GM21576 (cell line): ENCODE measurements at regions not wholly inside any gene's neighbourhood (a gene's known extent, or its start where the extent isn't known, plus 50 kb on each side); places are given as distances from the start of the nearest gene placed in this dataset.

ENCODE experiments used
- ATAC-seq: cut with Tn5 transposase; IDR thresholded peaks from one replicate; pipeline ENCODE4 v1.9.1; 2021; ENCODE audit warnings: mild to moderate bottlenecking, moderate library complexity; ENCODE audit not compliant: unreplicated experiment

DNA sequence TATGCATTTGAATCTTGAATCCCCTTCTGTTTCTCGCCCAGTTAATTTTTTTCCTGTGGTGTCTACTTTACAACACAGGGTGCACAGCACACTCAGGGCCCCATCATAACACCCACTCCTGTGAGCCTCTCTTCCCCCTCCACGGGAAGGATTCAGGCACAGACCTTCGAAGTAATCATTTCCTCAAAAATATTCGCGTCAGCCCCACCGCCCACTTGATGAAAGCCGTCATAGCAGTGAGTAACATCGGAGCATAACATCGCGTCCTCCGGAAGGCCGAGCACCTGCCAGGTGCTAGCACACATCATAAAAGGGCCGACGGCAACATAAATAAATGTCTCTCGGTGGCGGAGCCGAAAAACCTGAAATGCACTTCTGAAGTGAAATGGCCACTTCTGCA lies 201.7 kb upstream of the ADARB2 start:
- no peak for ATAC-seq

GRCh38 chr10:1938317-1938716 lies 201.0 kb upstream of the ADARB2 start:
- no peak for ATAC-seq

DNA sequence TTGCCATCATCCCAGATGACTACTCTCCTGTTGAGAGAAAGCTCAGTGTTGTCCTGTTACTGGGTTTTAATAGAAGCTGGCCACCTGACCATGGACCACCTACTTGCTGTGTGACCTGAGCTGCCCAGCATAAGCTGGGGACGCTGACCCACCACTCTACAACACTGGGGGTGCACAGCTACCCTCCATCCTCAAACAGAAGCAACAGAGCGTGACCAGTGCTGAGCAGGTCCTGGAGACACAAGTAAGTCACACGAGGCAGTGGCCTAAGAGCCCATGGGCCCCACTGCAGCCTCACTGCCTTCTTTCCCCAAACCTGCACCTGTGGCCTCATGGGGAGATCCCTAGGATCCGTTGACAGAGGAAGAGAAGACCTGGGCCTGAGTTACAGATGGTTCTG lies 198.6 kb upstream of the ADARB2 start:
- no peak for ATAC-seq

DNA sequence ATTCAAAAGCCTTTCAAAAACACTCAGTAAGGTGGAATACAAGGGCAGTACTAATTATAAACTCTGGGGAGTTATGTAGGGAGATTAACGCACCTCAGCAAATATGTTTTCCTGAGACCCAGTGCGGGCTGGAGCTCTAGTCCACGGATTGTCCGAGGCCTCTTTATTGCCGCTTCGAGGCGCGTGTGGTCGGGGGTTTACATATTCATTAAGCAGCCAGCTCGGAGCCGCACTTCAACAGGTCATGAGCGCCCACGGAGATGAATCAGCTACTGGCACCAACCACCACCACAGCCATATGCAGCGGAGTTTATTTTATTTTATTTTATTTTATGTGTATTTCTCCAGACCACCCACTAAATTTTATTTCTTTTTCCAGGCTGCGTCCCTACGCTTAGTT lies 195.9 kb upstream of the ADARB2 start:
- no peak for ATAC-seq

GRCh38 chr10:1932692-1933094 lies 195.4 kb upstream of the ADARB2 start:
- no peak for ATAC-seq

- no peak for ATAC-seq
These were observed 191.3 kb upstream of the ADARB2 start for GRCh38 chr10:1928606-1929005.

DNA sequence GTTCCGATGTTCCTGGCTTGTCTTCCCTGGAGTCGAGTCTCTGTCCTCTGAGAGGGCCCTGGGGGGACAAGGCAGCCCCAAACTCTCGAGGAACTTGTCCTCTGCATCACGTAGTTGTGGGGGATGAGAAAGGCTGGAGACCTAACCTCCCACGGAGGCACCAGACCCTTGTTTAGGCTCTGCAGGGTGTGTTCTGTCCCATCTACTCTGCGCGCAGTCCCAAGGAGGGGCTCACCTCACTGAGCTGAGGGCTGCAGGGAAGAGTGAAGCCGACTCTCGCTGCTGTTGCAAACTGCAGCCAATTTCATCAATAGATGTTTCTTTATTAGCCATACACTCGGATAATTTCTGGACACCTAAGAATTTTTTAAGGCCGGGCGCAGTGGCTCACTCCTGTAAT lies 186.7 kb upstream of the ADARB2 start:
- ATAC-seq, result no peak

GRCh38 chr10:1923586-1923985 lies 186.3 kb upstream of the ADARB2 start:
- no peak for ATAC-seq

DNA sequence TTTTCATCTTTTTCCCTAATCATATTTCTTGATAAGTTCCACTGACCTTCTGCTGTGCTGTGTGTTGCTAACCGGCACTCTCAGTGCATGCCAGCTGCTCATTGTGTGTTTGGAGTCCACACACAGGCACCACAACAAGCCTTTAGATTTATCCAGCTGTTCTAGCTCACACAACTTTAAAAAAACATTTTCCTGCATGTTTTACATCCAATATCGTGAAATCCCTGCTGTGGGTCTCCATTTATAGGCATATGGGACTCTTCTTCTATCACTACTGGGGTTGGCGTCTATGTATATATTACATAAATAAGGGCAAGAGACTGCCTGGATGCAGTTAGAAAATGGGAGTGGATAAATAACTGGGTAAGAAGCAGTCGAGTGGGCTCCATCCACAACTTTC lies 183.6 kb upstream of the ADARB2 start:
- no peak for ATAC-seq

DNA sequence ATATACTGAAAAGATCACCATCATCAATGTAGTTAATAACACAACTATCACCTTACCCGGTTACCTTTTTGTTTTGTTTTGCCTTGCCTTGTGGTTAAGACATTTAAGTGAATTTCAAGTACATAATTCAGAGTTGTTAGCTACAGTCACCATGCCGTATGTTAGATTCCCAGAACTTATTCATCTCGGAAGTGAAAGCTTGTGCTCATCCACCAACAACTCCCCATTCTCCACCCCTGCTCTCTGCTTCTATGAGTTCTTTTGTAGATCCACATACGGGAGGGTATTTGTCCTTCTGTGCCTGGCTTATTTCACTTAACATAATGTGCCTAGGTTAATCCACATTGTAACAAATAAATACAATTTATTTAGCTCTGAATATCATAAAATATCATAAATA lies 182.8 kb upstream of the ADARB2 start:
- no peak for ATAC-seq

DNA sequence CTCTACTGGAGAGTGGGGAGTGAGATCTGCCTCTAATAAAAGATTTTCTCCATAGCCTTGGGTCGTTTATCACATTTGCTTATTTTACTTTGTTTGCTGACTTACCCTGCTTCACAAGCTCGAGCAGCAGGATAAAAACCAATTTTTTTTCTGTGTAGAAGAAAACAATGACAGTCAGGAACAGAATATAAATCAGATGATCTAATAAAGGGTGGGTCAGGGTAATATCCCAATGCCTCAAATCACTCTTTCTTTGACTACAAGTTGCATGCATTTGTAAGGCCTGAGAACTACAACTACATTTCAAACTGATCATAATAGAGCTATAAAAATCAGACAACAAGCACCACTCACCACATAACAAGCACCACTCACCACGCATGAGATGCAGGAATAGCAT lies 174.4 kb upstream of the ADARB2 start:
- ATAC-seq, result no peak

DNA sequence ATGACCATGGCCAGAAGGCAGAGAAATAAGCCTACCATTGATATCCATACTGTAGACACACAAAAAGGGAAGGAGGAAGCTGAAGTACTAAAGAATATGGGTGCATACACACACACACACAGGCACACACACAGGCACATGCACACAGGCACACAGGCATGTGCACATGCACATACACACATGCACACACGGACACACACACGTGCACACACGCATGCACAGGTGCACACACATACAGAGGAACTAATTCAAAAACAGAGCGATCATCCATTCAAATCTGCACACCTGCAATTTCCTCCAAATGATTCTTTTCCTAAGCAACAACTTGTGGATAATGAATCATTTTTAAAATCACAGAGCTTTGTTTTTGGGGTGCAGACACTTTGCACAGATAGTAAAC lies 166.7 kb upstream of the ADARB2 start:
- no peak for ATAC-seq

GRCh38 chr10:1896153-1896552 lies 158.8 kb upstream of the ADARB2 start:
- no peak for ATAC-seq

GRCh38 chr10:1895691-1896090 lies 158.4 kb upstream of the ADARB2 start:
- ATAC-seq, result no peak

DNA sequence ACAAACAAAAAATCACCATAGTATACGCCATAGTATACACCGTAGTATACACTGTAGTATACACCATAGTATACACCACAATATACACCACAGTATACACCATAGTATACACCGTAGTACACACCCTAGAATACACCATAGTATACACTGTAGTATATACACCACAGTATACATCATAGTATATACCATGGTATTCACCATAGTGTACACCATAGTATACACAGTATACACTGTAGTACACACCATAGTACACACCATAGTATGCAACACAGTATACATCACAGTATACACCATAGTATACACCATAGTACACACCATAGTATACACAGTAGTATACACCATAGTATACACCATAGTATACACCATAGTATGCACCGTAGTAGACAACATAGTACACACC lies 157.6 kb upstream of the ADARB2 start:
- ATAC-seq, result no peak

GRCh38 chr10:1893941-1894340 lies 156.6 kb upstream of the ADARB2 start:
- no peak for ATAC-seq

GRCh38 chr10:1886039-1886438 lies 148.7 kb upstream of the ADARB2 start:
- no peak for ATAC-seq

DNA sequence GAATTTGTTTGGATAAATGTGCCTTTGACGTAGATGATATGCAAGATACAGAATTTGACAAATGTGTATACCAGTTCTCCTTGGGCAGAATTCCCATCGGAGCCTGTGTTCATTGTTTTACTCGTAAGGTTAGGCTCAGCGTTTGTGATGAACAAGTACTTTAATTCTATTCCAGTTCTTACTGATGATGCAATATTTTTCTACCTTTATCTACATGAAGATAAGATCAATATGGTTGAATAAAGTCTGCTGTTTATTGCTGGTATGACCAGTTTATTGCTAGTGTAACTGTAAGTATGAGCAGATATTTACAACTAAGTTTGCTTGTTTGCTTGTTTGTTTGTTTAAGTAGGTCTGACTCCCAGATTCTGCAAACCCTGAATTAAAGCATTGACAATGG lies 145.4 kb upstream of the ADARB2 start:
- no peak for ATAC-seq

- no peak for ATAC-seq
These were observed 144.9 kb upstream of the ADARB2 start for GRCh38 chr10:1882180-1882579.

DNA sequence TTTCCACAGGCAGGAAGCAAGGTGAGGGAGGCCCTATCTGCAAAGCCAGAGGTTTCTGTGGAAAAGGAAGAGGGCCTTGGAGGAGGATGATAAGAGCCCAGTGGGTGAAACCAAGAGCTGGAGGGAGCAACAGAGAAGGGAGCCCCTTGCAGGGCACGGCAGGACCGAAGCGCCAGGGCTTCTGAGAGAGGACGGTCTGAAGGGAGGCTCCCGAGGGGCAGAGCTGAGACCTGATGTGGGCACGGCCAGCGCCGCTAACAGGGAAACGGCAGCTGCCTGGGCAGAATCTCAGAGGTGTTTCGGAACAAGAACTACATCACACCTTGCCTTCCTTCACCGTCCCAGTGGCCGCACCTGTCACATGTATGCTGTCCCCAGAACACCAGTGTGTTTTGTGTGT lies 144.3 kb upstream of the ADARB2 start:
- ATAC-seq, result no peak

GRCh38 chr10:1874533-1874932 lies 137.2 kb upstream of the ADARB2 start:
- no peak for ATAC-seq

DNA sequence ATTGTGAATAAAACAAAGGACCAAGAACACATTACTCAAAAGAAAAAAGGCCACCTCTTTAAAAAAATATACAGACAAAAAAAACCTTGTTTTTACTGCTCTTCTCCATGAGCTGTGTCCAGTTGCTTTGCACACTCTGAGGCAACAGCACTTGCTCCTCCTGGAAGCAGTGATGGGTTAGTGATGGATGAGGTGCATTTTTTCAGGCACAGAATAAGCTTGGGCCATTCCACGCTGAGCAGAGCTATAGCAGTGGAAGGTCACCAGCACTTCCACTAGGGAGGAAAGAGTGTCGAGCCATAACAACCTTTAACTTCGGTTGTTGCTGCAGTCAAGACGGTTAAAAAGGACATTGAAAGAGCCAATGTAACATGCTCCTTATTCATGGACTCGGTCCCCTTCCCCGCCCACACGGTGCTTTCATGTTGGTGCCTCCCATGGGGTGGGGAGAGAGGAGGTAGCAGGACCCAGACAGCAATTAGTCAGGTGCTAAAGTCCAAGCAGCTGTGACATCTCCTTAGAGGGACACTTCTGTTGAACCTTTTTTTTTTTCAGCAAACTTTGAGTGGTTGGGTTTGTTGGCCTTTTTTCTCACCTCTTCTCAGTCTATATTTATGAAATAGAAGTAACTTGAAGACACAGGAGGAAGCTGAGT lies 136.5 kb upstream of the ADARB2 start:
- ATAC-seq, result no peak

- ATAC-seq, result no peak
These were observed 134.9 kb upstream of the ADARB2 start for GRCh38 chr10:1872151-1872726.
